ENCODE measurements at regions not wholly inside any gene's neighbourhood (a gene's known extent, or its start where the extent isn't known, plus 50 kb on each side); places are given as distances from the start of the nearest gene placed in this dataset.

DNA sequence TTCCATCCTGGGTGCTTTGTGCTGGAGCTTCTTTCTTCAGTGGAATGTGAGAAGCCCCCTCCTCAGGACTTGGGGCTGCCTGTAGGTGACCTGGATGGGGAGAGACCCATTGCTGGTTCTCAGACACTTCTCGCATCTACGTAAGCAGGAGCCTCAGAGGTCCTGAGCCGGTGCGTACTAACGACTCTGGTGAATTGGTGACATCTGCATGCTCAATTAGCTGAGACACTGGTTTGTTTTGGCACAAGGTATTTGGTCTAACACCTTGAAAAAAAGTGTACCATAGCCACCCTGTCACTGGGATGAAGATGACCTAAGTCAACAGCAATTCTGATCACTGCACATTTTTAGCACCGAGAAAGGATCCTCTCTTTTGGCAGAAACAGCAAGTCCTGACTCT is 57.7 kb downstream of the LRRC30 start:
- intact Hi-C loops (cut with DNase I, micrococcal nuclease): no loop called here
- no peak for DNase-seq
- no peak for ATAC-seq

DNA sequence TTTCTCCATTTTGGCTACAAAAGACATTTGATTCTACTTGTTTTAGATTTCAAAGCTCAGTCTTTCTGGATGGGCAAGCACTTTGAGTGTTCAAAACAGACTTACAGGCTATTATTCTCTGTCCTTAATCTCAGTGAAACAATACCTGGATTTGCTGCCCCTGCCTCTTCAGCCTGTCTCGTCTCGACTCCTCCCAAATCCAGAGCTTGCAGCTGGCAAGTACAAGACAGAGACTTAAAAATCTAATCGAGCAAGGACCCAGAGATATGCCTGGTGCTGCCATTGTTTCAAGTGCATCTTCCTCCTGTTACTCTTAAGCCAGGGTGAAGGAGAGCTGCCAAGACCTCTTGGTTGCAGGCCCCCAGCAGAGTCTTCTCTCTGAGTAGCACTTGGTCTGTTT is 59.2 kb downstream of the LRRC30 start:
- intact Hi-C loops (cut with DNase I, micrococcal nuclease): no loop called here
- ATAC-seq (no peak), DNase-seq (no peak)

DNA sequence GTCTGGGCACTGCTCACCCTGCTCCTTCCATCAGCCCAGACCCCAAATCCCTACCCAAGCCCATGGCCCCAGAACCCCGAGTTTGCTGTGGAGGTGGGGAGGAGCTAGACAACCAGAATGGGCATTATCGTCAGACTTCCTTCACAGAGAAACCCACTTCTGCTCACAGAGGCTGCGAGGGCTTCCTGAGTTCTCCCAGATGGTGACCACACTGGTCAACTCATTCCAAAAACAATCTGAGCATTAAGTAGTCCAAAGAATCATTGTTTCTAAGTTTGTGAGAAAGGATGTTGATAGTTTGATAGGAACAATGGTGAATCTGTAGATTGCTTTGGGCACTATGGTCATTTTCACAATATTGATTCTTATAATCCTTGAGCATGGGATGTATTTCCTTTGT is 60.2 kb downstream of the LRRC30 start:
- no peak for ATAC-seq
- intact Hi-C loops (cut with DNase I, micrococcal nuclease): no loop called here
- DNase-seq: no peak

DNA sequence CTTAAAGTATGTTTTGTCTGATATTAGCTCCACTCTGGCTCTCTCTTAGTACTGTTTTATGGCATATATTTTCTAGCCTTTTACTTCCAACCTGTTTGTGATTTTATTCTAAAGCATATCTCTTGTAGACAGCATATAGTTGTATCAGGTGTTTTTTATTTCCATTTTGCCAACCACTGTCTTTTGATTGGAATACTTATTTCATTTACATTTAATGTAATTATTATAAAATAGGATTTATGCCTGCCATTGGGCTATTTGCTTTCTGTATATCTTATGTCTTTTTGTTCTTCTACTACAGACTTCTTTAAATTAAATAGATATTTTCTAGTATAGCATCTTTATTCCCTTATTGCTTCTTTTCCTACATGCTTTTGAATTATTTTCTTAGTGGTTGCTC is 67.3 kb downstream of the LRRC30 start:
- no peak for DNase-seq
- ATAC-seq: no peak
- intact Hi-C loops (cut with DNase I, micrococcal nuclease): no loop called here

DNA sequence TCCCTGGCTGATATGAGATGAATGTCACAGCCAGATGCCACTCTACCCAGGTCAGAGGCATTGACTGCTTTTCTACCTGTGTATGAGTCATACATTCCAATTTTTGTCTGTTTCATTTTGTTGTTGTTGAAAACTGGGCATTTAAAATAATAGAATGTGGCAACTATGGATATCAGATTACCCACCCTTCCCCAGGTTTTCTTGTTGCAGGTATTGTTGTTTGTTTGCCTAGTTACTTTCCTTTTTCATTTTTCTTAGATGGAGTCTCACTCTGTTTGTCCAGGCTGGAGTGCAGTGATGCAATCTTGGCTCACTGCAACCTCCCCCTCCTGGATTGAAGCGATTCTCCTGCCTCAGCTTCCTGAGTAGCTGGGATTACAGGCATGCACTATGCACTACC is 70.2 kb downstream of the LRRC30 start:
- no peak for ATAC-seq

DNA sequence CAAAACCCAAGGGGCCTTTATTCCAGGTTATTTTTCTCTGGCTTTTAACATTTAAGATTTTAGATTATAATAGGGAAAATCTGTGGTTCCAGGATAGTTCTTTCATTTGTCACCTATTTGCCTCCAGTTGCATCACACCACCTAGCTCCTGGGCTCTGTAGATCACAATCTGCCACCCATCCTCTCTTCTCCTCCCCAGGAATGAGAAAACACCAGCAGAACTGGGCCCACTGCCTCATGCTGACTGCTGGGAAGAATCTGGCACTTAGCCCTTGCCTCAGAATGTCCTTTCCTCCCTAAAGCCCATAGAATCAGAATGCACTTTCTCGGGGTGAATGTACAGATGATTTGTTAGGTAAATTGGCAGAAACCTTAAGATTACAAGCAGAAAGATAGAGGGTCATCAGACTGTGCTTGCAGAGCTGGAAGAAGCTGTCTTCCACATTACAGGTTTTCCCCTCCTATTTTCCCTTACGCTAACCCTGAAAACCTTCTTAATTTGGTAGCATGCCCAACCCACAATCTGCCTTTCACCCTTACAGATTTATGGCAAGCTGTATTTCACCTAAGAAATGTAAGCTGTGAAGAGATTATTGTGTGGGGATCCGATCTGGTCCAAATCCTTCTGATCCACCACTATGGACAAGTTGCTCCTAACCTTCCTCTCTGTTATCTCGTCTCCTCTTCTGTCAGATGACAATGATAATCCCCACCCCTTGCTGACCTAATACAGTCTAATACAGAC is 72.6 kb downstream of the LRRC30 start:
- intact Hi-C loops (cut with DNase I, micrococcal nuclease): no loop called here
- ATAC-seq (no peak), DNase-seq (no peak)

More for the DNA sequence above, 70.2 kb downstream of the LRRC30 start:
- intact Hi-C loops (cut with DNase I, micrococcal nuclease): no loop called here
- no peak for DNase-seq

DNA sequence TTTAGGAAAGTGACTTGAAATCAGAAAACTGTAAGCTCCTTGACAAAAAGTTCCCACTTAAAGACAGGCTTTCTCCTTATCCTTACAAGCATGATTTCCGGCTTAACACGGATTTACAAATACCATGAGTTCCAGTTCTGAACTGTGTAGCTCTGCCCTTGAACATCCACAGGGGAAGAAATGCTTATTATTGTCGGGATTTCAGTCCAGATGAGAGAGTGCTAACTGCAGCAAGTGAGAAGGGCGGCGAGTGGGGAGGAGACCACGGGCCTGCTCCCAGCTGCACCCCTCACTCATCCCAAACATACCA is 73.1 kb downstream of the LRRC30 start:
- no peak for DNase-seq
- intact Hi-C loops (cut with DNase I, micrococcal nuclease): no loop called here
- no peak for ATAC-seq

DNA sequence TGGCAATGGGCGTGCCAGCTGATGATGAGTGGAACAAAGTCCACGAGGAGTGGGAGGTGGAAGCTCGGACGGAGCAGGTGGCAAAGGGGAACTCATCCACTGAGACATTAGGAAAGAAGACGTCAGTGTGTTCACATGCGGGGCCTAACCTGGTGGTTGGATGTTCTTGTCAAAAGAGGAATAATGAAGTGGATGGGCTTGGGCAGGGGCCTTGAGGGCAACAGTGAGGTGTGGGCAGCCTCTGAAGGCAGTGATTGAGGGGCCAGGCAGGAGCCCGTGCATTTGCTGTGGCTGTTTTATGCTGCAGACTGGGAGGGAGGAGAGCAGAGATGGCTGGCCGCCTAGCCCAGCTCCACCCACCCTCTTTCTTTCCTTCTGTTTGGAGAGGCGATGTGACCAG is 74.5 kb downstream of the LRRC30 start:
- intact Hi-C loops (cut with DNase I, micrococcal nuclease): no loop called here
- ATAC-seq (no peak), DNase-seq (no peak)

DNA sequence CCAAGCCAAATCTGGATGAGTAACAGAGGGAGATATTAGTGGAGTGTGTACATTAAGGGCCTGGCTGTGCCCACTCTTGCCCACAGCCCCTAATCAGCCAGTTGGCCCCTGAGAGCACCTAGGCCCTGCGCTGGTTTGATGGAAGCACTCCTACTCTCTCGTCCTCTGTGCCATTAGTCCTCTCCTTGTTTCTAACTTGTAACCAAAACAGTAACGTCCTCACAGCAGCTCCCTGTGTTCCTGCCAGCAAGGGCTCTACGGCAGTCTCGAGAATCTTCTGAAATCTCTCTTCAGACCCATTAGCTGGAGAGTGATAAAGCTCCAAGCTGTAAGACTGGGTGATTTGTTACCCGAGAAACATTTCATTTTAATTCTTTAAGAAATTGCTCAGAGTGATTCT is 76.1 kb downstream of the LRRC30 start:
- intact Hi-C loops (cut with DNase I, micrococcal nuclease): no loop called here
- ATAC-seq (no peak), DNase-seq (no peak)

DNA sequence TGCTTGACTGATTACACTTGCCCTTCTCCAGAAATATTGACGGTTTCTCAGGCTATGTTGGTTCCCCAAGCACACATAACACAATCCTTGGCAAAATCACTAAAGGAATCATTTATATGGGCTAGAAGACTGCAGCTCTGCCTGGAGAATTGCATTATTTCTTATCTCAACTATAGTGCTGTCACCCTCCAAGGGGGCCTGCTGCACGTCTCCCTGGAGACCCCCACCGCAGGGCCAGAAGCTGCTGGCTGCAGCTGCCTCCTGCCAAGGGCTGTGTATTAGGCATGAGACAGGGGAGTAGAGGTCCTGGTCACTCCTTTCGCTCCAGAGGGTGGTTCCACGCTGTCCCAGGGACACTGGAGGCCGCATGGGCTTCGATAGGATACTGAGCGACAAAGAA is 76.6 kb downstream of the LRRC30 start:
- intact Hi-C loops (cut with DNase I, micrococcal nuclease): no loop called here
- DNase-seq (no peak), ATAC-seq (no peak)

DNA sequence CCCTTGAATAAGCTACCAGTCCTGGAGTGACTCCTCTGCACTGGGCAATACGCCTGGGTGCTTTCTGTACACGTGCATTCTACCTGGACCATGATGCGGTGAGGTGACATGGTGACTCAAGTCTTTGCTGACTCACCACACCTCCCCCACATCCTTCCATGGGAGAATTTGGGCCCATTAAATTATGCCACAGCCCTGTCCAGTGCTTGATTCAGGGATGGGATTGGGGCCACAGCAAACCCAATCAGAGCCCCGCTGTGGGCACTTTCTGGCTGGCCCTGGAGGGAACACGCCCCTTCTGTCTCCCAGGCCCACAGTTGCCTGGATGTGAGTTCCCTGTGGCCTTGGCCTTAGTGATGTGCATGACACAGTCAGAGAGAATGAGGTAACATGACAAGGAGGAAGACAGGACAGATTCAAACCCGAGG is 86.9 kb downstream of the LRRC30 start:
- ATAC-seq (no peak), DNase-seq (no peak)
- intact Hi-C loops (cut with DNase I, micrococcal nuclease): no loop called here

DNA sequence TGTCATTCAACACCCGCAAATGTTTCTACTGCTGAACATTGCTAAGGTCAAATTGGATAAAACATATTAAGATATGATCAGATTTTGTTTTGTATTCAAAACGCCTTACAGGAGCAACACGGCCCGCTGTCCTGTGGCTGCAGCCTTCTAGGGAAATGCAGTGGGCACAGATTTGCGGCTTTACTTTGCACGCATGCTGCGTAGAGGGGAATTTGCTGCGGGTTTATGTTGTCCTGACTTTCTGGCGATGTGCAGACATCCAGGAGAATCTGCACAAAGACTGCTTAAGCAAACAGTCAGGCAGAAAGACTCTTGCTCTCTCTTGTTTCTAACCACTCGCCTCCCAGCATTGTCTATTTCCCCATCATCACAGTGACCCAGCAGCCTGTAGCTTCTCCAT is 88.3 kb downstream of the LRRC30 start:
- ATAC-seq (no peak), DNase-seq (no peak)
- intact Hi-C loops (cut with DNase I, micrococcal nuclease): no loop called here

DNA sequence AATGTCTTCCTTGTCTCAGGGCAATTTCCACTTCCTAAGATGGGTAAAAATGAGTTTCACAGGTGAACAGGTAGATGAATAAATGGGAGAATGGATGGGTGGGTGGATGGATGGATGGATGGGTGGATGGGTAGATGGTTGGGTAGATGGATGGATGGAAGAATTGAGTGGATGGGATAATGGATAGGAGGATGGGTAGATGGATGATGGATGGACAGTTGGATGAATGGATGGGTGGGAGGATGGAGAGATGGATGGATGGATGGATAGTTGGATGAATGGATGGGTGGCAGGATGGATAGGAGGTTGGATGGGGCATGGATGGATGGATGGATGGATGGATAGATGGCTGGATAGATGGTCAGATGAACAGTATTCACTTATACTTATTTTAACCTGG is 90.9 kb downstream of the LRRC30 start:
- intact Hi-C loops (cut with DNase I, micrococcal nuclease): no loop called here
- ATAC-seq (no peak), DNase-seq (no peak)

DNA sequence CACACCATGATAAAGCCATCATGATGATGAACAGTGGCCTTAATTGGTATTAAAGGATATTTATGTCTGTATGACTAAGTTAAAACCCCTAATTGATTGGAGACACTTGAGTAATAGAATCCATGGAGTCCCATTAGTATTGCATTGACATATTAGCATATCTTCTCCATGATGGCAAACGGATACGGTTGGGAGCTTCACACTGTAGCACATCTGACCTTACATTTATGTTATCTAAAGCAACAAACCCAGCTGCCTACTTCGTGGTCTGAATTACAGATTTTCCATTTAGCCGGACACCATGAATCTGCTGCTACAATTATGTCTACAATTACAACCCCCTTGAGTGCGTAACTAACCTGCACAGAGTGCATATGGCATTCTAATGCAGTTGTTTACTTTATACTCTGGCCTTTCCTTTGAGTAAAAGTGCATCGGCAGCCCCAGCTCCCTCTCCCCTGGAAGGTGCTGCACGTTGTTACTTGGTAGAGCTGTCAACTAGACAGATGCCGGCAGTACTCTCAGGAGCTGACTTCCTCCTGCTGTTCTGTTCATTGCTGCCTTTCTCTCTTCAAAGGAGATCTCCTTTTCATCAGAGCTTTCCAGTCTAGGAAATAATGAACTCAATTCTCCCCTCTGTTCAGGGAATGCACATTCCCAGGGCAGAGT is 92.1 kb downstream of the LRRC30 start:
- DNase-seq: no peak
- ATAC-seq: no peak
- intact Hi-C loops (cut with DNase I, micrococcal nuclease): no loop called here

DNA sequence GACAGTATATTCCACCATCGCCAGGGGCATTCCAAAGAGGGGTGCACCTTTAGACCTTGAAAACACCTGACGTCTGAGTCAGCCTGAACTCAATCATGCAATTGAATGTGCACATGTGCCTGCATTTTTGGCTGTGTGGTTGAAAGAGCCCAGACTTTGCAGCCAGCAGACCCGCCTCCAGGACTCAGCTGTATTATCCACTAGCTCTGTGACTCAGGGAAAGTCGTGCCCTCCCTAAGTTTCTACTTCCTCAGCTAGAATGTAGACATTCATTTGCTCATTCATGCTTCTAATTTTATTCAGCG is 94.2 kb downstream of the LRRC30 start:
- ATAC-seq: no peak
- DNase-seq: no peak
- intact Hi-C loops (cut with DNase I, micrococcal nuclease): no loop called here

DNA sequence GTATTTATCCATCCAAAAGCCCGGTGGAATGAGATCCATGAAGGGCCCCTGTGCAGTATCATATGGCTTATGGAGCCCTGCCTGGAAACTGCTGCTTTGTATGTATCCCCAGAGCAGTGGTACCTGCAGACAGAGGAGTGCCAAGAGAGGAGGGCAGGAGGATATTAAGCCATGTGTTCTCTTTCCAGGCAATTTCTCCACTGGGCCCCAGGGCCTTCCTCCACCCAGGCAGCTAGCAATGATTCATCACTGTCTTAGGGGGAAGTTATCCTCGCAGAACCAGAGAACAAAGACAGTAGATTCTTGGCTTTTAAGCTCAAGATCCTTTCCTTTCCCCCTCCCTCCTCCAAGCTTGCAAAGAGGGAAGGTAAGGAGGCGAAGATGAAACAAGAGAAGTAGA is 98.1 kb downstream of the LRRC30 start:
- intact Hi-C loops (cut with DNase I, micrococcal nuclease): no loop called here
- no peak for ATAC-seq
- no peak for DNase-seq

DNA sequence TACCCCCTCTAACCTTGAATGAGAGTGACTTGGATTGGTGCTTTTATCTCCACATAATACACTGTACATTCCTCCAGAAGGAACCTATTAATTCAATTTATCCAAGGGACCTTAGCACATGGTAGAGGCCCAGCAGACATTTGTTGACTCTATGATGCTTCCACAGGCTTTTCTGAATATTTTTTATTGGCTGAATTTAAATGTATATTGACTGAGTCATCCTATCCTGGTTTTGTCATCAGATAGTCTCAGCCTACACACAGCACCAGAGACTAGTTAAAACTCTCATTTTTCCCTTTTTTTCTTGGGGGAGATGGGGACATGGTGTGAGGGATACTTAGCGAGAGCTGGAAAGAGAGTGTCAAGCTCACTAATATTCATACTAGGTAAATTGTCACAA is 101.6 kb downstream of the LRRC30 start:
- DNase-seq (no peak), ATAC-seq (no peak)
- intact Hi-C loops (cut with DNase I, micrococcal nuclease): no loop called here

DNA sequence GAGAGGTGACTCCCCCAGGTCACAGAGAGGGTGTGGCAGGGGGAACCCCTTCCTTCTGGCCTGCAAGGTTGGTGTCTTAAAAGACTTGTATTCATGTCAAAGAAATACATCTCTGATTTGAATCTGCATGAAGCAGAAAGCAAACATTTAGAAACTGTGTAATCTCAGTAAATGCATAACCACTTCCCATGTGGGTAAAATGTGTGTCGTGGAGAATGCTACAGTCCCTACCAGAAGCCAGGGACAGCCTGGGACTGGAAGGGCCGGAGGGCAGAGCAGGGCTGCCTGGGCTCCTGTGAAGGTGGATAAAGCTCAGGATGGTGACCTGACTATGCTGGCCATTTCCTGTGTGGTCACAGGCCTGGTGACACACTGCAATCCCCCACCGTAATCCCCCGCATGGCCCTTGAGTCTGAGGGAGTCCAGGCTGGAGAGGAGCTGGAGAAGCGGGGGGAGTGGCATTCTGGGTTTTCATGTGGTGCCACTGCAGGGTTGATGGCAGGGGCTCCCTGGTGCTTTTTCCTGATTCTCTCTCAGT is 102.2 kb downstream of the LRRC30 start:
- intact Hi-C loops (cut with DNase I, micrococcal nuclease): no loop called here
- ATAC-seq (no peak), DNase-seq (no peak)

DNA sequence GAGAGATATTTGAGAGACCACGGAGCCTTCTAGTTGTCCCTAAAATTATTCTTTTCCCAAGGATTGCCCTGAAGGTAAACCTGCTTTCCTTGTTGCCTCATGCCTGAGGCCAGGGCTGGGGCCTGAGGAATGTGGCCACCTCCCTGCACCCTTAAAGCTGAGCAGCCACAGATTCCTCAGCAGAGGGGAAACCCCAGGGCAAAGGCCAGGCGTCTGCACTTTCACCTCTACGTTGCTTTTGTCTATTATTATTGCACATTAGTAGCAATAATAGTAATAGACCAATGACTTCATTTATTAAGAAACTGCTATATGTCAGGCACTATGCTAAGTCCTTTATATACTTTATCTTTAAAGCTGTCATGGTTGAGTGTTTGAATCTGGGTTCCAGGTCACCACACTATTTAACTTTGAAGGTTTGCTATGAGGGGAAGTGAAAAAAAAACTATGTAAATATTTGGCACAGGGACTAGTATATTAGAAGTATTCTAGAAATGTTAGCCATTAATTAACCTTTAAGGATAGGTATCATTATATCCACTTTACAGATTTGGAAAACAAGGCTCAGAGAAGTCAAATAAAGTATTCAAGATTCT is 104.2 kb downstream of the LRRC30 start:
- DNase-seq (no peak), ATAC-seq (no peak)
- intact Hi-C loops (cut with DNase I, micrococcal nuclease): no loop called here

DNA sequence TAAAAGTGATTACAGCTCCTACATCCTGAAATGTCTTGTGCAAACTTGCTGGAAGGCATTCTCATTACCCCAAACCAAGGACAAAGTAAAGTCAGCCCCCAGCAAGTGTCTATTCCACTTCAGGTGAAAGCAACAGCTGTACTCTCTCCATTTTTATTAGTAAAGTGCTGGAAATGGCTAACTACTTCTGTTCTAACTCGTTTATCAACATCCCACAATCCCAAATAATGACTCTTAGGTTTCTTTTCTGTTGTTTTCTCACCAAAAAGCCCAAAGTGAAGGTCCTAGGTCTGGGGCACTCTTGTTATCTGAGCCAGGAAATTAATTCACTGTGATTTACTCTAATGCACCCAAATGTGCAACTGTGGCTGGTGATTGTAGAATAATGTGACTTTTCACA is 105.7 kb downstream of the LRRC30 start:
- no peak for ATAC-seq

DNA sequence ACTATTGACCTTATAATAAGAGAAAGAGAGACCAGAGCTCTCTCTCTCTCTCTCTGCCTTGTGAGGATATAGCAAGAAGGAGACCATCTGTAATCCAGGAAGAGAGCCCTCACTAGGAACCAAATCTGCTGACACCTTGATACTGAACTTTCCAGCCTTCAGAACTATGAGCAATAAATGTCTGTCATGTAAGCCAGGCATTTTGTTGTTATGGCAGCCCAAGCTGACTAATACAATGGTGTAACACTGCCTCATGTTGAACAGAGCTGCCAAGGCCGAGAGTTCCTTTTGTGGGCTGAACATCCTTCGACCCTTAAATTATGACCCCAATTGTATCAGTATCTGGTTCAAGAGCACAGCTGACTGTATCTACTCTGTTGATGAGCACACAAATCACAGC is 108.0 kb downstream of the LRRC30 start:
- no peak for ATAC-seq
- intact Hi-C loops (cut with DNase I, micrococcal nuclease): no loop called here
- no peak for DNase-seq

More for the DNA sequence above, 105.7 kb downstream of the LRRC30 start:
- intact Hi-C loops (cut with DNase I, micrococcal nuclease): no loop called here
- DNase-seq: no peak

Measured in left colon (tissue), 2 donors.